ENCODE measurements at regions not wholly inside any gene's neighbourhood (a gene's known extent, or its start where the extent isn't known, plus 50 kb on each side); places are given as distances from the start of the nearest gene placed in this dataset.

- Histone ChIP-seq H3K4me2 (ENCODE audit: insufficient read depth, low read length) (no peak overlapping the region), H4K20me1 (ENCODE audit: insufficient read depth, low read length) (no peaks in the 10 kb centered on the region), H2AFZ (ENCODE audit: low read length) (no peak overlapping the region), H3K4me1 (ENCODE audit: insufficient read depth, low read length) (peaks cover 8% of the 10 kb centered on the region), H3K27me3 (ENCODE audit: insufficient read depth, low read length) (no peaks in the 10 kb centered on the region), H3K27ac (ENCODE audit: low read depth, low read length) (no peak overlapping the region), H3K79me2 (ENCODE audit: insufficient read depth, low read length) (no peaks in the 10 kb centered on the region), H3K4me3 (ENCODE audit: insufficient read depth, low read length) (no peak overlapping the region), H3K9me3 (ENCODE audit: low read depth, low read length) (no peaks in the 10 kb centered on the region), H3K36me3 (ENCODE audit: insufficient read depth, low read length) (no peaks in the 10 kb centered on the region)
- no peak for TF ChIP-seq CTCF (IDR thresholded peaks at IDR 0.05; ENCODE audit: extremely low read depth, low read depth, low read length)
- no peak for DNase-seq (ENCODE audit: insufficient read length, low spot score, missing footprints)
Observed at GRCh38 chr10:118107040-118107439, 60.3 kb upstream of the RAB11FIP2 start.

GRCh38 chr10:118106426-118106825, 59.7 kb upstream of the RAB11FIP2 start:
- no peaks in the 10 kb centered on the region for H3K79me2 ChIP-seq (ENCODE audit: insufficient read depth, low read length)
- H3K4me1 ChIP-seq (ENCODE audit: insufficient read depth, low read length), result peaks cover 10% of the 10 kb centered on the region
- H3K36me3 ChIP-seq (ENCODE audit: insufficient read depth, low read length), result no peaks in the 10 kb centered on the region
- no peaks in the 10 kb centered on the region for H3K27me3 ChIP-seq (ENCODE audit: insufficient read depth, low read length)
- no peaks in the 10 kb centered on the region for H3K9me3 ChIP-seq (ENCODE audit: low read depth, low read length)
- peak; percentile 0 for DNase-seq (ENCODE audit: insufficient read length, low spot score, missing footprints)
- H2AFZ ChIP-seq (ENCODE audit: low read length), result peak overlapping the region; percentile 14
- H3K27ac ChIP-seq (ENCODE audit: low read depth, low read length), result no peak overlapping the region
- TF ChIP-seq CTCF (IDR thresholded peaks at IDR 0.05; ENCODE audit: extremely low read depth, low read depth, low read length), result peak; percentile 55
- H3K4me3 ChIP-seq (ENCODE audit: insufficient read depth, low read length), result no peak overlapping the region
- H4K20me1 ChIP-seq (ENCODE audit: insufficient read depth, low read length), result no peaks in the 10 kb centered on the region
- H3K4me2 ChIP-seq (ENCODE audit: insufficient read depth, low read length), result no peak overlapping the region

- no peaks in the 10 kb centered on the region for H4K20me1 ChIP-seq (ENCODE audit: insufficient read depth, low read length)
- no peak overlapping the region for H2AFZ ChIP-seq (ENCODE audit: low read length)
- H3K27ac ChIP-seq (ENCODE audit: low read depth, low read length), result peak overlapping the region; percentile 48
- peaks cover 11% of the 10 kb centered on the region for H3K4me1 ChIP-seq (ENCODE audit: insufficient read depth, low read length)
- H3K4me3 ChIP-seq (ENCODE audit: insufficient read depth, low read length), result peak overlapping the region; percentile 15
- no peak for TF ChIP-seq CTCF (IDR thresholded peaks at IDR 0.05; ENCODE audit: extremely low read depth, low read depth, low read length)
- no peaks in the 10 kb centered on the region for H3K27me3 ChIP-seq (ENCODE audit: insufficient read depth, low read length)
- peak overlapping the region; percentile 60 for H3K4me2 ChIP-seq (ENCODE audit: insufficient read depth, low read length)
- DNase-seq (ENCODE audit: insufficient read length, low spot score, missing footprints), result peak; percentile 1
- H3K9me3 ChIP-seq (ENCODE audit: low read depth, low read length), result no peaks in the 10 kb centered on the region
- no peaks in the 10 kb centered on the region for H3K79me2 ChIP-seq (ENCODE audit: insufficient read depth, low read length)
- no peaks in the 10 kb centered on the region for H3K36me3 ChIP-seq (ENCODE audit: insufficient read depth, low read length)
Observed at GRCh38 chr10:118102121-118102520, 55.4 kb upstream of the RAB11FIP2 start.

GRCh38 chr10:118101501-118101900, 54.8 kb upstream of the RAB11FIP2 start:
- no peaks in the 10 kb centered on the region for H3K79me2 ChIP-seq (ENCODE audit: insufficient read depth, low read length)
- peak; percentile 2 for DNase-seq (ENCODE audit: insufficient read length, low spot score, missing footprints)
- H3K4me3 ChIP-seq (ENCODE audit: insufficient read depth, low read length), result no peak overlapping the region

More at GRCh38 chr10:118101501-118101900, 54.8 kb upstream of the RAB11FIP2 start:
- H3K27ac ChIP-seq (ENCODE audit: low read depth, low read length), result peak overlapping the region; percentile 48
- TF ChIP-seq CTCF (IDR thresholded peaks at IDR 0.05; ENCODE audit: extremely low read depth, low read depth, low read length), result no peak
- no peaks in the 10 kb centered on the region for H3K36me3 ChIP-seq (ENCODE audit: insufficient read depth, low read length)
- no peaks in the 10 kb centered on the region for H4K20me1 ChIP-seq (ENCODE audit: insufficient read depth, low read length)
- H3K27me3 ChIP-seq (ENCODE audit: insufficient read depth, low read length), result no peaks in the 10 kb centered on the region
- no peak overlapping the region for H2AFZ ChIP-seq (ENCODE audit: low read length)
- H3K9me3 ChIP-seq (ENCODE audit: low read depth, low read length), result no peaks in the 10 kb centered on the region
- H3K4me2 ChIP-seq (ENCODE audit: insufficient read depth, low read length), result peak overlapping the region; percentile 60
- H3K4me1 ChIP-seq (ENCODE audit: insufficient read depth, low read length), result peaks cover 11% of the 10 kb centered on the region

Data from osteoblast (primary cell).